GM12878 (cell line): ENCODE measurements at regions not wholly inside any gene's neighbourhood (a gene's known extent, or its start where the extent isn't known, plus 50 kb on each side); places are given as distances from the start of the nearest gene placed in this dataset.

Source experiments
- ATAC-seq: fragments of 200-7000 bp; cut with Tn5 transposase; 3 replicates; pipeline ENCODE4 v1.9.1; 2020; ENCODE audit warnings: mild to moderate bottlenecking, moderate library complexity
- BruUV-seq: library from RNA; stranded (reverse); fragments of 400-500 nt; replicated peaks from 2 replicates; lab custom pipeline; 2021; lab: Mats Ljungman, UMichigan
- CTCF ChIA-PET: fragments of 300-600 bp; sonication (Branson Sonifier 250); formaldehyde crosslinking; extraction: SDS; loops from one replicate; lab custom pipeline; 2021; ENCODE audit warnings: inconsistent platforms; lab: Yijun Ruan, JAX
- POLR2A ChIA-PET: fragments of 350-600 bp; formaldehyde crosslinking; extraction: SDS; loops from one replicate; lab custom pipeline; 2021; ENCODE audit warnings: inconsistent platforms; lab: Charles Lee
- RAD21 ChIA-PET: fragments of 300-600 bp; sonication (Branson Sonifier 250); formaldehyde crosslinking; loops from one replicate; lab custom pipeline; 2023; ENCODE audit warnings: antibody characterized with exemption; ENCODE audit not compliant: unreplicated experiment; lab: Charles Lee
- SMC1A ChIA-PET: fragments of 300-600 bp; sonication (Branson Sonifier 250); formaldehyde crosslinking; loops from one replicate; lab custom pipeline; 2023; ENCODE audit not compliant: unreplicated experiment, uncharacterized antibody; lab: Charles Lee
- DNase-seq: peaks from one replicate; pipeline ENCODE4 v3.0.0-alpha.2; 2011; ENCODE audit warnings: low read depth, low spot score
- FAIRE-seq: peaks from 3 replicates; lab custom pipeline; 2011; peaks lifted over from hg19 to GRCh38; lab: Jason Lieb, UNC
- H2AFZ ChIP-seq: 2 replicates; pipeline ENCODE4 v1.6.0; 2011; ENCODE audit warnings: low read depth, low read length, control low read depth; ENCODE audit not compliant: control insufficient read depth
- H3K27ac ChIP-seq: 2 replicates; pipeline ENCODE4 v1.5.1; 2011; ENCODE audit warnings: control low read depth; ENCODE audit not compliant: control insufficient read depth, insufficient read depth
- H3K27me3 ChIP-seq, 2 experiments: replicated peaks in 1 of 2; 2 replicates each; pipeline versions ENCODE4 v1.6.0 to v1.6.1; 2011; ENCODE audit warnings: low read length in 1 of 2; ENCODE audit not compliant: control insufficient read depth in 2 of 2, insufficient read depth in 2 of 2
- H3K36me3 ChIP-seq, 2 experiments: 2 replicates each; pipeline ENCODE4 v1.5.1; 2011; ENCODE audit warnings: low read length in 1 of 2; ENCODE audit not compliant: control insufficient read depth in 2 of 2, insufficient read depth in 2 of 2
- H3K4me1 ChIP-seq: 2 replicates; pipeline ENCODE4 v1.6.1; 2011; ENCODE audit warnings: mild to moderate bottlenecking, low read length, moderate library complexity, mixed read lengths; ENCODE audit not compliant: control insufficient read depth, insufficient read depth
- H3K4me2 ChIP-seq: 2 replicates; pipeline ENCODE4 v1.6.0; 2011; ENCODE audit warnings: control low read depth; ENCODE audit not compliant: control insufficient read depth, insufficient read depth
- H3K4me3 ChIP-seq: fragments of 200-600 bp; sonication (generic); 2 replicates; pipeline ENCODE4 v1.5.1; 2016
- H3K79me2 ChIP-seq: 2 replicates; pipeline ENCODE4 v1.6.0; 2011; ENCODE audit warnings: low read length; ENCODE audit not compliant: control insufficient read depth, insufficient read depth
- H3K9ac ChIP-seq: 2 replicates; pipeline ENCODE4 v1.8.0; 2011; ENCODE audit warnings: low read length, control low read depth, mixed read lengths; ENCODE audit not compliant: control insufficient read depth, insufficient read depth
- H3K9me3 ChIP-seq: replicated peaks from 3 replicates; pipeline ENCODE4 v1.5.1; 2011; ENCODE audit warnings: mild to moderate bottlenecking, low read length; ENCODE audit not compliant: control insufficient read depth, insufficient read depth
- H4K20me1 ChIP-seq: 2 replicates; pipeline ENCODE4 v1.6.0; 2011; ENCODE audit not compliant: control insufficient read depth, insufficient read depth
- RAD21 ChIP-seq: IDR thresholded peaks from 2 replicates; pipeline ENCODE4 v1.6.1; 2011; ENCODE audit warnings: mild to moderate bottlenecking, low read depth, low read length, moderate library complexity; ENCODE audit not compliant: insufficient read depth
- RAD51 ChIP-seq: fragments of 450-650 bp; IDR thresholded peaks from 2 replicates; pipeline ENCODE4 v1.6.1; 2016; ENCODE audit warnings: moderate library complexity, mild to moderate bottlenecking, inconsistent platforms
- SUZ12 ChIP-seq: fragments of 200-600 bp; sonication (generic); IDR thresholded peaks from one replicate; pipeline ENCODE4 v1.6.1; 2018; ENCODE audit warnings: antibody characterized with exemption, mild to moderate bottlenecking; ENCODE audit not compliant: unreplicated experiment
- ZBTB4 ChIP-seq: fragments of 450-650 bp; formaldehyde crosslinking; IDR thresholded peaks from 2 replicates; pipeline ENCODE4 v1.4.0; 2022; ENCODE audit warnings: mild to moderate bottlenecking, moderate library complexity
- ZBTB40 ChIP-seq: fragments of 450-650 bp; IDR thresholded peaks from 2 replicates; pipeline ENCODE4 v1.6.1; 2016; ENCODE audit warnings: mild to moderate bottlenecking, moderate library complexity, borderline replicate concordance
- ZNF384 ChIP-seq: IDR thresholded peaks from 2 replicates; pipeline ENCODE4 v1.6.1; 2012; ENCODE audit warnings: low read depth, mild to moderate bottlenecking, low read length, improper control_type of control experiment, borderline replicate concordance
- WGBS: methylation state at CpG from one replicate; pipeline ENCODE4 v1.1.6; 2016; ENCODE audit warnings: low lambda C conversion rate; ENCODE audit not compliant: insufficient replicate concordance, insufficient coverage; ENCODE audit errors: missing lambda C conversion rate; 5-methylcytosine and 5-hydroxymethylcytosine counted together
- in situ Hi-C: fragments of 300-500 bp; cut with MboI; formaldehyde crosslinking; loops from 9 replicates; pipeline ENCODE4 v1.14.3; 2018; ENCODE audit warnings: mixed read lengths
- intact Hi-C: fragments of 100-400 bp; cut with micrococcal nuclease; formaldehyde crosslinking; loops from one replicate; pipeline ENCODE4 v1.14.2; 2022; ENCODE audit not compliant: unreplicated experiment

- TF ChIP-seq ZNF384 (no peak), RAD51 (no peak), SUZ12 (no peak), ZBTB4 (CRISPR knock-in tag) (no peak)
Measured at GRCh38 chr20:20956513-20956931, 149.6 kb downstream of the LINC00237 start (continued).

- BruUV-seq = no TSS peak
- ATAC-seq (no peak), DNase-seq (no peak)
- POLR2A ChIA-PET = no interaction called here
- no peak overlapping the region for H3K4me2 ChIP-seq
- no peaks in the 10 kb centered on the region for H3K79me2 ChIP-seq
- no peak overlapping the region for H2AFZ ChIP-seq
- in situ Hi-C loops = no loop called here
- H3K36me3 ChIP-seq = no peaks in the 10 kb centered on the region
- no peak for TF ChIP-seq ZBTB40
- TF ChIP-seq RAD21 = no peak
- TF ChIP-seq, all 136 proteins: peak for 0
- H3K4me1 ChIP-seq = no peaks in the 10 kb centered on the region
- no peaks in the 10 kb centered on the region for H3K9me3 ChIP-seq
- no peak overlapping the region for H3K9ac ChIP-seq
- CTCF ChIA-PET = no interaction called here
- H3K4me3 ChIP-seq = no peak overlapping the region
- 59% methylated on average over 4 of the region's 4 CpGs for WGBS
- H3K27me3 ChIP-seq = no peaks in the 10 kb centered on the region; a peak in 2 of 4 replicates
- no peak for FAIRE-seq
- intact Hi-C loops = no loop called here
- H4K20me1 ChIP-seq = no peaks in the 10 kb centered on the region
- SMC1A ChIA-PET = no interaction called here
- H3K27ac ChIP-seq = no peak overlapping the region
- RAD21 ChIA-PET = no interaction called here
Measured at GRCh38 chr20:20955892-20956291, 150.3 kb downstream of the LINC00237 start.
